Type B pancreatic cell (in vitro differentiated cells): ENCODE measurements at regions not wholly inside any gene's neighbourhood (a gene's known extent, or its start where the extent isn't known, plus 50 kb on each side); places are given as distances from the start of the nearest gene placed in this dataset.

Experiments
- DNase-seq: peaks from one replicate; pipeline ENCODE4 v3.0.0; 2021; ENCODE audit warnings: mixed read lengths; ENCODE audit not compliant: unreplicated experiment; ENCODE audit errors: extremely low spot score
- H3K27ac Mint-ChIP-seq: 2 replicates; pipeline ENCODE4 v1.8.0; 2021; ENCODE audit warnings: mild to moderate bottlenecking, mixed read lengths
- H3K27me3 Mint-ChIP-seq: 2 replicates; pipeline ENCODE4 v1.8.0; 2021; ENCODE audit warnings: mixed read lengths
- H3K36me3 Mint-ChIP-seq: 2 replicates; pipeline ENCODE4 v1.8.0; 2021; ENCODE audit warnings: mixed read lengths
- H3K4me1 Mint-ChIP-seq: one replicate; pipeline ENCODE4 v1.8.0; 2021; ENCODE audit warnings: mixed read lengths; ENCODE audit not compliant: unreplicated experiment
- H3K4me3 Mint-ChIP-seq: 2 replicates; pipeline ENCODE4 v1.8.0; 2021; ENCODE audit warnings: mild to moderate bottlenecking, mixed read lengths
- H3K9me3 Mint-ChIP-seq: 2 replicates; pipeline ENCODE4 v1.8.0; 2021; ENCODE audit warnings: mixed read lengths
- TF ChIP-seq, protein P1 (sequence below): fragments of 200-600 bp; sonication (generic); conservative IDR thresholded peaks from 2 replicates; pipeline ENCODE4 v1.5.0; 2021; ENCODE audit warnings: antibody characterized with exemption, mild to moderate bottlenecking

DNA sequence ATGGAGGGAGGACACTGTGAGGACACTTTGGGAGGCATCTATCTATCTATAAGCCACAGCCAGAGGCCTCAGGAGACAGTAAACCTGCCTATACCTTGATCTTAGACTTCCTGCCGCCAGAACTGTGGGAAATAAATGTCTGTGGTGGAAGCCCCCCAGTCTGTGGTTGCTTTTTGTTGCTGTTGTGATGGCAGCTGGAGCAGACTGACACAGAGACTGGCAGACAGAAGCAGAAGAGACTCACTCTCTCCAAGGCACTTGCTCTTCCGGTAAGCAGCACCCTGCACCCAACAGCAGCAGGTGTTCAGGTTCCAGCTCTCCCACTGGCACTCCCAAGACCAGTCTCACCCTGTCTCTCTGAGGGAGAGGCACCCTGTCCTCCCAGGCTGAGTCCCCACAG, 297.6 kb downstream of the TTLL7 start:
- H3K36me3 Mint-ChIP-seq = no peaks in the 10 kb centered on the region
- H3K27ac Mint-ChIP-seq = no peak overlapping the region
- H3K27me3 Mint-ChIP-seq = peaks cover 26% of the 10 kb centered on the region
- DNase-seq = no peak
- no peak overlapping the region for H3K4me3 Mint-ChIP-seq
- peaks cover 5% of the 10 kb centered on the region for H3K4me1 Mint-ChIP-seq
- TF ChIP-seq, protein P1, sequence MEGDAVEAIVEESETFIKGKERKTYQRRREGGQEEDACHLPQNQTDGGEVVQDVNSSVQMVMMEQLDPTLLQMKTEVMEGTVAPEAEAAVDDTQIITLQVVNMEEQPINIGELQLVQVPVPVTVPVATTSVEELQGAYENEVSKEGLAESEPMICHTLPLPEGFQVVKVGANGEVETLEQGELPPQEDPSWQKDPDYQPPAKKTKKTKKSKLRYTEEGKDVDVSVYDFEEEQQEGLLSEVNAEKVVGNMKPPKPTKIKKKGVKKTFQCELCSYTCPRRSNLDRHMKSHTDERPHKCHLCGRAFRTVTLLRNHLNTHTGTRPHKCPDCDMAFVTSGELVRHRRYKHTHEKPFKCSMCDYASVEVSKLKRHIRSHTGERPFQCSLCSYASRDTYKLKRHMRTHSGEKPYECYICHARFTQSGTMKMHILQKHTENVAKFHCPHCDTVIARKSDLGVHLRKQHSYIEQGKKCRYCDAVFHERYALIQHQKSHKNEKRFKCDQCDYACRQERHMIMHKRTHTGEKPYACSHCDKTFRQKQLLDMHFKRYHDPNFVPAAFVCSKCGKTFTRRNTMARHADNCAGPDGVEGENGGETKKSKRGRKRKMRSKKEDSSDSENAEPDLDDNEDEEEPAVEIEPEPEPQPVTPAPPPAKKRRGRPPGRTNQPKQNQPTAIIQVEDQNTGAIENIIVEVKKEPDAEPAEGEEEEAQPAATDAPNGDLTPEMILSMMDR = no peak
- H3K9me3 Mint-ChIP-seq = no peaks in the 10 kb centered on the region

DNA sequence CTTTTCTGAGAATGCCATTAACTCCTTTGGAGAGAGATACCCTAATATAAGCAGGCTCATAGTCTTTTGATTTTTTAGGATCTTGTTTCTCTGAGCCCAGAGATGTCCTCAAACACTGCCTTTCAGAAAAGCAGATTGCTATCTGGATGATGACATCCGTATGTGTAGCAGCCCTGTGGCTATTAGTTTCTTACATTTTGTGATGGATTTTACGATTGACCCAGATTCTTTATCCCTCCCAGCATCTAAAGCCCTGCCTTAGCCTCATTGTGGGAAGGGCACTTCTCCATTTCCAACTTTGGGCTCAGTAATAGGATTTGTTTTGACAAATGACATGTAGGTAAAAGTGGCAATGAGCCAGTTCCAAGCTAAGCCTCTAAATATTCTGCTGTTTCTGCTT, 300.3 kb downstream of the TTLL7 start:
- Mint-ChIP-seq H3K4me3 (no peak overlapping the region), H3K9me3 (no peaks in the 10 kb centered on the region), H3K36me3 (no peaks in the 10 kb centered on the region), H3K27ac (no peak overlapping the region), H3K4me1 (peaks cover 11% of the 10 kb centered on the region), H3K27me3 (peaks cover 47% of the 10 kb centered on the region)
- no peak for DNase-seq
- TF ChIP-seq, protein P1 = no peak

GRCh38 chr1:83697961-83698360, 301.0 kb downstream of the TTLL7 start:
- Mint-ChIP-seq H3K9me3 (no peaks in the 10 kb centered on the region), H3K27ac (no peak overlapping the region), H3K36me3 (no peaks in the 10 kb centered on the region), H3K4me3 (no peak overlapping the region), H3K27me3 (peaks cover 54% of the 10 kb centered on the region), H3K4me1 (peaks cover 18% of the 10 kb centered on the region)
- DNase-seq = no peak
- TF ChIP-seq, protein P1 = no peak

DNA sequence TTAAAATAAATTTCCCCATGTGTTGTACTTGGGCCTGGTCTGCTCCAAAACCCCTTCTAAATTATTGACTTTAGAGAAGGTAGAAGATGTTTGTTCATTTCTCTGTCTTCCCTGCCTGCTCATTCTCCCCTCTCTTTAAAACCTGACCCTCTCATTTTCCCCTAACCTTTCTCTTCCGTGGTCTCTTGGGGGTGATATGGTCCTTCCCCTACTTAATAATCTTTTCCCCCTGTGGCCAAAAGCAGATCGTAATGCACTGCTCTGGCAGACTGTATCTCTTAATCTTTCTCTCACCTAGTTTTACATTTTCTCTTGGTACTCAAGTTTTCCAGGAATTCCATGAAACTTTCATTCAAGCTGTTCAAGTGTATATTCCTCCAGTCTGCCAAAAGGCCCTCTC, 301.7 kb downstream of the TTLL7 start:
- H3K4me1 Mint-ChIP-seq = peaks cover 26% of the 10 kb centered on the region

GRCh38 chr1:83694449-83694848, 304.5 kb downstream of the TTLL7 start:
- Mint-ChIP-seq H3K27ac (no peak overlapping the region), H3K4me3 (no peak overlapping the region), H3K4me1 (peaks cover 27% of the 10 kb centered on the region), H3K9me3 (no peaks in the 10 kb centered on the region), H3K27me3 (peaks cover 74% of the 10 kb centered on the region), H3K36me3 (peaks cover 7% of the 10 kb centered on the region)
- TF ChIP-seq, protein P1 = no peak
- DNase-seq = no peak

More for the DNA sequence above, 301.7 kb downstream of the TTLL7 start:
- no peak for DNase-seq
- no peak overlapping the region for H3K27ac Mint-ChIP-seq
- TF ChIP-seq, protein P1 = no peak
- no peak overlapping the region for H3K4me3 Mint-ChIP-seq
- peaks cover 61% of the 10 kb centered on the region for H3K27me3 Mint-ChIP-seq
- no peaks in the 10 kb centered on the region for H3K36me3 Mint-ChIP-seq
- H3K9me3 Mint-ChIP-seq = no peaks in the 10 kb centered on the region

DNA sequence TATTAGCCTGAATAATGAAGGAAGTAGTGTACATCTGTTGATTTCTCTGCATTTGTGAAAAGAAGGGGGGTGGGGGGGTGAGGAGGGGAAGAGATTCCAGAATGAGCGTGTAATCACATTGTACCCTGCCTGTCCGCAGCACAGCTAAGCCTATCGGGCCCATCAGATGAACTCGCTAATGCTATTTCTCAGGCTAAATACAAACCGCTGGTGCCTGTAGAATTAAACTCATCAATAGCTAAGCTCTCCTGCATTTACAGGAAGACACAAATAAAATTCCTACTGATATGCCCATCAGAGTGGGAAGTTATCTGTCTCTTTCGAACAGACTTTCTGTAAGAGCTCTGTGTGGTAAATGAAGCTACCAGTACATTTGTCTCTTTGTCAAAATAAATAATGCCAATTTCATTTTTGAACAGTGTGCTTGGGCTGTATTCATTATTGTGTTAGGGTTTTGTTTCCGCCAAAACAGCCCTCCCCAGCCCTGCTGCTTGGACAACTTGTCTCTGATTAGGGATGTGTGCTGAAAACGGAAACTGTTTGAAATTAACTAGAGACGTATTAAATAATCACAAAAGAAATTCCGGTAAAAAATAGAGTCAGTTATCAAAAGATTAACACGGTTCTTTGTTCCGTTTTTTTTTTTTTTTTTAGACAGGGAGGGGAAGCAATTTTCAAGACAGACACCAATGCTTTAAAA, 305.4 kb downstream of the TTLL7 start:
- Mint-ChIP-seq H3K4me1 (peaks cover 27% of the 10 kb centered on the region), H3K27ac (peak overlapping the region; percentile 75), H3K36me3 (peaks cover 7% of the 10 kb centered on the region), H3K9me3 (no peaks in the 10 kb centered on the region), H3K4me3 (peak overlapping the region; percentile 82), H3K27me3 (peaks cover 67% of the 10 kb centered on the region)
- DNase-seq = no peak
- TF ChIP-seq, protein P1 = no peak
